Cardiac muscle cell (in vitro differentiated cells and primary cell): ENCODE measurements at regions not wholly inside any gene's neighbourhood (a gene's known extent, or its start where the extent isn't known, plus 50 kb on each side); places are given as distances from the start of the nearest gene placed in this dataset.

Experiments
- DNase-seq, 2 donors: peaks; one replicate each; pipeline versions ENCODE4 v3.0.0 to v3.0.0-alpha.2; 2010 to 2017; ENCODE audit warnings: low read depth in 1 of 2, low spot score in 1 of 2
- H3K27ac ChIP-seq: fragments of 200-600 bp; sonication (generic); 2 replicates; pipeline ENCODE4 v1.5.1; 2016
- H3K27me3 ChIP-seq: fragments of 200-600 bp; sonication (generic); 2 replicates; pipeline ENCODE4 v1.6.0; 2016; ENCODE audit warnings: control low read depth
- H3K36me3 ChIP-seq: fragments of 200-600 bp; sonication (generic); 2 replicates; pipeline ENCODE4 v1.5.1; 2016; ENCODE audit warnings: control low read depth
- H3K4me1 ChIP-seq: fragments of 200-600 bp; sonication (generic); 2 replicates; pipeline ENCODE4 v1.8.1; 2017; ENCODE audit warnings: low read depth, mild to moderate bottlenecking, mixed run types
- H3K4me3 ChIP-seq: fragments of 200-600 bp; sonication (generic); 2 replicates; pipeline ENCODE4 v1.5.1; 2016; ENCODE audit warnings: mild to moderate bottlenecking
- H3K9me3 ChIP-seq: fragments of 200-600 bp; sonication (generic); 2 replicates; pipeline ENCODE4 v1.5.1; 2017; ENCODE audit warnings: low read depth, mild to moderate bottlenecking, control low read depth
- TF ChIP-seq, protein P1 (sequence below): IDR thresholded peaks from 2 replicates; pipeline ENCODE4 v1.5.1; 2012; ENCODE audit warnings: low read depth, mild to moderate bottlenecking, low read length

DNA sequence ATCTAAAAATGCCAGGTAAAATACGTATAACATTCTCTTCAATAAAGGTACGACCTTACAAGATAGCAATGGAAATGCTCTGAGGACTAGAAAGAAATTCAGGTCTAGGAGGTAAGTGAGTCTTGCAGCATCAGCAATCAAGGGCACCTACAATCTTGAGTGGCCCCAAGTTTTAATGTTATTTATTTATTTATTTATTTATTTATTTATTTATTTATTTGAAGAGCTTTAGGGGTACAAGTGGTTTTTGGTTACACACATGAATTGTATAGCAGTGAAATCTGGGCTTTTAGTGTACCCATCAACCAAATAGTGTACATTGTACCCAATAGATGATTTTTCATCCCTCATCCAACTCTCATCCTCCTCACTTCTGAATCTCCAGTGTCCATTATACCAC, 574.0 kb upstream of the POU3F2 start:
- H3K27me3 ChIP-seq: no peaks in the 10 kb centered on the region
- TF ChIP-seq, protein P1, sequence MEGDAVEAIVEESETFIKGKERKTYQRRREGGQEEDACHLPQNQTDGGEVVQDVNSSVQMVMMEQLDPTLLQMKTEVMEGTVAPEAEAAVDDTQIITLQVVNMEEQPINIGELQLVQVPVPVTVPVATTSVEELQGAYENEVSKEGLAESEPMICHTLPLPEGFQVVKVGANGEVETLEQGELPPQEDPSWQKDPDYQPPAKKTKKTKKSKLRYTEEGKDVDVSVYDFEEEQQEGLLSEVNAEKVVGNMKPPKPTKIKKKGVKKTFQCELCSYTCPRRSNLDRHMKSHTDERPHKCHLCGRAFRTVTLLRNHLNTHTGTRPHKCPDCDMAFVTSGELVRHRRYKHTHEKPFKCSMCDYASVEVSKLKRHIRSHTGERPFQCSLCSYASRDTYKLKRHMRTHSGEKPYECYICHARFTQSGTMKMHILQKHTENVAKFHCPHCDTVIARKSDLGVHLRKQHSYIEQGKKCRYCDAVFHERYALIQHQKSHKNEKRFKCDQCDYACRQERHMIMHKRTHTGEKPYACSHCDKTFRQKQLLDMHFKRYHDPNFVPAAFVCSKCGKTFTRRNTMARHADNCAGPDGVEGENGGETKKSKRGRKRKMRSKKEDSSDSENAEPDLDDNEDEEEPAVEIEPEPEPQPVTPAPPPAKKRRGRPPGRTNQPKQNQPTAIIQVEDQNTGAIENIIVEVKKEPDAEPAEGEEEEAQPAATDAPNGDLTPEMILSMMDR: no peak

DNA sequence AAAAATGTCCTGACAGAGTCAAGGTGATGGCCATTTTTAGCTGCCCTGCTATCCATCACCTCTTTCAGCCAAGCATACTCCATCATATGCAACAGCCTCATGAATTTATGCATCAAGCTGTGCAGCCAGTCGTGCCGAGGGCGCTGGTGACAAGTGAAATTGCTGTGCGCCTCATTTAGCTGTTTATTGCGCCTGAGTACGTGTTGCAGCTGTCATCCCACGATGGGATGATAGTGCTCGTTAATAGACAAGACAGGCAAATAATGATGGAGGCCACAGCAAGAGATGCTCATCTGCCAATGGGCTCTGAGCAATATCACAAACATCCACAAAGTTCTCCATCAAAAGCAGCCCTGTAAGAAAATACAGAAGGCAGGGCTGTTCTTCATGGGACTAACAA, 562.3 kb upstream of the POU3F2 start:
- H3K4me1 ChIP-seq: no peaks in the 10 kb centered on the region
- no peak overlapping the region for H3K4me3 ChIP-seq
- no peaks in the 10 kb centered on the region for H3K9me3 ChIP-seq
- DNase-seq: no peak
- no peaks in the 10 kb centered on the region for H3K27me3 ChIP-seq
- H3K36me3 ChIP-seq: no peaks in the 10 kb centered on the region
- TF ChIP-seq, protein P1: no peak
- H3K27ac ChIP-seq: no peak overlapping the region

More for the DNA sequence above, 574.0 kb upstream of the POU3F2 start:
- Histone ChIP-seq H3K27ac (no peak overlapping the region), H3K9me3 (no peaks in the 10 kb centered on the region), H3K4me3 (no peak overlapping the region), H3K4me1 (no peaks in the 10 kb centered on the region), H3K36me3 (no peaks in the 10 kb centered on the region)
- no peak for DNase-seq

DNA sequence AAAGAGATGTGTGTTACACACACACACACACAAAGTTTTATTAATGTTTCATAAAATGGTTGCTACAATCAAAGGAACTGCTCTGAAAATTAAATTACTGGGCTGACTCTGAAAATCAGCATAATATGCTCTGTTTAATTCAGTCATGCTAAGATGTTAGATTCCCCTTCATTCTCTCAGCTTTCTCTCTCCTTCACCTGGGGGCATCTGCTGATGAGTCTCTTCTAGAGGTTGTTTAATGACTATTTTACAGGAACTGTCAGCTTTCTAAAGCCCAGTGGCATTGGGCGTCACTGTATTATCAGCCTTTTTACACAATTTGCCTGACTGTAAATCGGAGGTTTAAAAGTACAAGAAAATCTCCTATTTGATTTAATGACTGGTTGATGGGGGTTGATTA, 559.7 kb upstream of the POU3F2 start:
- H3K4me1 ChIP-seq: peaks cover 4% of the 10 kb centered on the region
- H3K4me3 ChIP-seq: no peak overlapping the region
- no peaks in the 10 kb centered on the region for H3K9me3 ChIP-seq
- no peaks in the 10 kb centered on the region for H3K36me3 ChIP-seq
- DNase-seq: no peak
- no peak overlapping the region for H3K27ac ChIP-seq
- H3K27me3 ChIP-seq: no peaks in the 10 kb centered on the region
- TF ChIP-seq, protein P1: no peak

DNA sequence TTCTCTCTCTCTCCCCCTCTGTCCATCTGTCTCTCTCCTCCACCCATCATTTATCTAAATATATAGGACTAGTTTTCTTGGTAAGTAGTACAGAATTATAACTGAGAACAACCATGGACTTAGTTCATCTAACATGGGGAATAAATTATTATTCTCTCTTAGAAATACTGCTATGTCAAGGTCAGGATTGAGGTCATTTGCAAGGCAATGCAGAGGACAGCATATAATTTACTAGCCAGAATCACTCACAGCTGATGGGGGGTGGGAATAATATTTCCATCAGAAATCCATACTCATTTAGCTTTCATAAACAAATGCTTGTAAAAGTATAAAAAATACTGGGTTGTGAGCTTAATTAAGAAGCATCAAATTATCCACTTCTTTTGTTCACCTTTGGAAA, 553.9 kb upstream of the POU3F2 start:
- Histone ChIP-seq H3K27ac (no peak overlapping the region), H3K9me3 (no peaks in the 10 kb centered on the region), H3K4me1 (peaks cover 4% of the 10 kb centered on the region), H3K4me3 (no peak overlapping the region), H3K27me3 (no peaks in the 10 kb centered on the region), H3K36me3 (no peaks in the 10 kb centered on the region)
- no peak for DNase-seq
- TF ChIP-seq, protein P1: no peak

DNA sequence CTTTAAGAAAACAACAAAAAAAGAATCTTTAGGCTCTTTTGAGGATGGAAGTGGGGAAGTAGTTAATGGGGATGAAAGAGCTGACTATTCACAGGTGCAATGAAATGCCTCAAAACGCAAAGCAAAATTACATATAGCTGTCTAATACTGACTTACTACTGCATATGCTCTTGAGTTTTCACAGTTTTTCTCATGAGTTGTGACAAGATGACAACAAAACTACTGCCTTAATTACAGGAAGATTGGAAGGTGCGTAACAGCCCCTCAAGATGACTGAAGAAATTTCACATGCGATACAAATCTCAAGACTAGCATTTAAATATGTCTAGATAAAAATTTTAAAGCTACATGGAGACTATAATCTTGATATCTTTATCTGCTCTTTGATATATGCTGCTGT, 547.8 kb upstream of the POU3F2 start:
- Histone ChIP-seq H3K36me3 (no peaks in the 10 kb centered on the region), H3K9me3 (no peaks in the 10 kb centered on the region), H3K27ac (no peak overlapping the region), H3K4me1 (no peaks in the 10 kb centered on the region), H3K4me3 (no peak overlapping the region), H3K27me3 (no peaks in the 10 kb centered on the region)
- TF ChIP-seq, protein P1: no peak
- no peak for DNase-seq

DNA sequence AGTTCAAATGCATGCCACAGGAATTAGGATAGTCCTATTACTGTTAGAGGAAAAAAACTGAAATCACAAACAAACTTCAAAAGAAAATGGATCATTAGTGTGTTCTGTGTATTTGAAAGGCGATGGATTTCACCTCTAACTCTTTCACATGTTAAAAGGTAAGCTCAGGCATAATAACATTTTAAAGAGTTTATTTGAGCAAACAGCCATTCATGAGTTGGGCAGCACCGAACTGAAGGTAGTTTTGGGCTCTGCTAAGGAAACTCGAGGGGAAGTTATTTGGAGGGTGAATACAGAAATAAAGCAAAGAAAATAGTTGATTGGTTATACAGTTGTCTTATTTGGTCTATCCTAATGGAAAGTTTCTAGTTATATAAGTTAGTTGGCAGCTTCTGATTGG, 546.5 kb upstream of the POU3F2 start:
- TF ChIP-seq, protein P1: no peak
- H3K4me3 ChIP-seq: no peak overlapping the region
- no peak for DNase-seq
- H3K4me1 ChIP-seq: no peaks in the 10 kb centered on the region
- no peaks in the 10 kb centered on the region for H3K27me3 ChIP-seq
- H3K9me3 ChIP-seq: no peaks in the 10 kb centered on the region
- H3K36me3 ChIP-seq: no peaks in the 10 kb centered on the region
- no peak overlapping the region for H3K27ac ChIP-seq
